ENCODE measurements at regions not wholly inside any gene's neighbourhood (a gene's known extent, or its start where the extent isn't known, plus 50 kb on each side); places are given as distances from the start of the nearest gene placed in this dataset.

- Histone ChIP-seq H3K27ac (ENCODE audit: control insufficient read depth, insufficient read depth, low read length) (no peak overlapping the region), H3K79me2 (ENCODE audit: control insufficient read depth, insufficient read depth, low read length) (no peaks in the 10 kb centered on the region), H2AFZ (ENCODE audit: control insufficient read depth, low read length) (no peak overlapping the region), H3K9me1 (ENCODE audit: control insufficient read depth, extremely low read depth, insufficient read depth, low read length) (no peaks in the 10 kb centered on the region), H3K4me1 (ENCODE audit: control insufficient read depth, extremely low read depth, insufficient read depth, low read length) (no peaks in the 10 kb centered on the region), H3K4me3 (ENCODE audit: control insufficient read depth in 2 of 3, extremely low read depth in 1 of 3, insufficient read depth in 2 of 3, low read depth in 1 of 3, low read length in 3 of 3) (no peak overlapping the region), H4K20me1 (ENCODE audit: control insufficient read depth, extremely low read depth, insufficient read depth, low read length) (no peaks in the 10 kb centered on the region), H3K4me2 (ENCODE audit: control insufficient read depth, extremely low read depth, insufficient read depth, low read depth, low read length) (no peak overlapping the region), H3K9me3 (ENCODE audit: control insufficient read depth, low read depth, low read length) (peaks cover 2% of the 10 kb centered on the region), H3K36me3 (ENCODE audit: control insufficient read depth in 2 of 2, extremely low read depth in 1 of 2, insufficient read depth in 2 of 2, low read length in 2 of 2) (no peaks in the 10 kb centered on the region), H3K27me3 (ENCODE audit: control insufficient read depth, extremely low read depth, insufficient read depth, low read length) (no peaks in the 10 kb centered on the region), H3K9ac (ENCODE audit: control insufficient read depth, extremely low read depth, insufficient read depth, low read length) (no peak overlapping the region)
- DNase-seq (ENCODE audit: low read depth, low spot score) (no peak), FAIRE-seq (no peak)
- TF ChIP-seq EZH2 (IDR thresholded peaks at IDR 0.05; ENCODE audit: low read length) (no peak), CTCF (optimal IDR thresholded peaks at IDR 0.05 in 1 of 3, IDR thresholded peaks at IDR 0.05 in 1 of 3, conservative IDR thresholded peaks at IDR 0.05 in 1 of 3; ENCODE audit: extremely low read depth in 1 of 3, insufficient read depth in 2 of 3, low read length in 3 of 3) (no peak)
- dilution Hi-C loops (cut with MboI; ENCODE audit: extremely low pct_ligation_motif_present, low sequenced_read_pairs) = no loop called here
Observed at GRCh38 chr1:239893127-239893731, 198.5 kb upstream of the FMN2 start.

- Histone ChIP-seq H3K79me2 (ENCODE audit: control insufficient read depth, insufficient read depth, low read length) (no peaks in the 10 kb centered on the region), H4K20me1 (ENCODE audit: control insufficient read depth, extremely low read depth, insufficient read depth, low read length) (no peaks in the 10 kb centered on the region), H3K9me1 (ENCODE audit: control insufficient read depth, extremely low read depth, insufficient read depth, low read length) (no peaks in the 10 kb centered on the region), H3K9me3 (ENCODE audit: control insufficient read depth, low read depth, low read length) (no peaks in the 10 kb centered on the region), H3K36me3 (ENCODE audit: control insufficient read depth in 2 of 2, extremely low read depth in 1 of 2, insufficient read depth in 2 of 2, low read length in 2 of 2) (no peaks in the 10 kb centered on the region), H3K4me1 (ENCODE audit: control insufficient read depth, extremely low read depth, insufficient read depth, low read length) (no peaks in the 10 kb centered on the region), H3K9ac (ENCODE audit: control insufficient read depth, extremely low read depth, insufficient read depth, low read length) (no peak overlapping the region), H3K27me3 (ENCODE audit: control insufficient read depth, extremely low read depth, insufficient read depth, low read length) (no peaks in the 10 kb centered on the region), H3K27ac (ENCODE audit: control insufficient read depth, insufficient read depth, low read length) (no peak overlapping the region), H2AFZ (ENCODE audit: control insufficient read depth, low read length) (no peak overlapping the region), H3K4me2 (ENCODE audit: control insufficient read depth, extremely low read depth, insufficient read depth, low read depth, low read length) (no peak overlapping the region), H3K4me3 (ENCODE audit: control insufficient read depth in 2 of 3, extremely low read depth in 1 of 3, insufficient read depth in 2 of 3, low read depth in 1 of 3, low read length in 3 of 3) (no peak overlapping the region)
- dilution Hi-C loops (cut with MboI; ENCODE audit: extremely low pct_ligation_motif_present, low sequenced_read_pairs) = no loop called here
- TF ChIP-seq EZH2 (IDR thresholded peaks at IDR 0.05; ENCODE audit: low read length) (no peak), CTCF (optimal IDR thresholded peaks at IDR 0.05 in 1 of 3, IDR thresholded peaks at IDR 0.05 in 1 of 3, conservative IDR thresholded peaks at IDR 0.05 in 1 of 3; ENCODE audit: extremely low read depth in 1 of 3, insufficient read depth in 2 of 3, low read length in 3 of 3) (no peak)
- no peak for DNase-seq (ENCODE audit: low read depth, low spot score)
- no peak for FAIRE-seq
Observed at GRCh38 chr1:239896569-239896968, 195.1 kb upstream of the FMN2 start.

All from keratinocyte (primary cell).